ENCODE measurements at regions not wholly inside any gene's neighbourhood (a gene's known extent, or its start where the extent isn't known, plus 50 kb on each side); places are given as distances from the start of the nearest gene placed in this dataset.

- Histone ChIP-seq H3K27ac (no peak overlapping the region), H3K27me3 (no peaks in the 10 kb centered on the region), H3K4me1 (no peaks in the 10 kb centered on the region), H3K9me3 (no peaks in the 10 kb centered on the region), H3K4me3 (no peak overlapping the region), H3K36me3 (no peaks in the 10 kb centered on the region)
- TF ChIP-seq POLR2A (IDR thresholded peaks at IDR 0.05) (no peak), EP300 (IDR thresholded peaks at IDR 0.05; ENCODE audit: low read depth) (no peak), CTCF (IDR thresholded peaks at IDR 0.05) (no peak)
- DNase-seq, result no peak
- WGBS, 2 donors (ENCODE audit: low coverage in 1 of 2), result 53 to 60% methylated on average over 3 of the region's 3 CpGs
- intact Hi-C loops (cut with DNase I; ENCODE audit: low total_unique reads), result no loop called here
- in situ Hi-C loops (cut with MboI; ENCODE audit: low pct_ligation_motif_present in 1 of 4, low pct_unique_long_range_greater_than_20kb in 1 of 4, low sequenced_read_pairs in 3 of 4), result no loop called here
Measured at GRCh38 chr9:79801459-79801858, 229.7 kb downstream of the TLE4 start.

DNA sequence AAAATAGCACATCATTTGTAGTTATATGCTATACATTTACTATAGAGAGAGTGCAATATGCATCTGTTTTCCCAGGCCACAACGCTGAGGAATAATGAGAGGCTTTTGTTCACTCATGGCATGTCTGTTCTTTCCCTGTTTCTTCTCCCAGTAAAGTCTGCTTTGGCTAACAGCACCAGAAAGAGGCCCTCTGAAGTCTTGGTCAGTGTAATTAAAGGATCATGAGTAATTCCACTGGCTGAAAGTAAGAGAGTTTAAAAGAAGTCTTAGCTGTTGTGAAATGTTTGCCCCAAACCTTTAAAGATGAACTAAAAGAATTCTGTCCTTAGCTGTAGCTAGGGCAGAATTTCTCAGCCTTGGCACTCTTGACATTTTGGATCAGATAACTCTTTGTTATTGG, 228.8 kb downstream of the TLE4 start:
- DNase-seq, result no peak
- Histone ChIP-seq H3K4me3 (no peak overlapping the region), H3K36me3 (no peaks in the 10 kb centered on the region), H3K9me3 (no peaks in the 10 kb centered on the region), H3K4me1 (no peaks in the 10 kb centered on the region), H3K27ac (no peak overlapping the region), H3K27me3 (no peaks in the 10 kb centered on the region)
- TF ChIP-seq EP300 (IDR thresholded peaks at IDR 0.05; ENCODE audit: low read depth) (no peak), CTCF (IDR thresholded peaks at IDR 0.05) (no peak), POLR2AphosphoS5 (IDR thresholded peaks at IDR 0.05) (no peak), POLR2A (IDR thresholded peaks at IDR 0.05) (no peak)
- intact Hi-C loops (cut with DNase I; ENCODE audit: low total_unique reads), result no loop called here
- 81 to 88% methylated on average over 1 of the region's 1 CpG for WGBS, 2 donors (ENCODE audit: low coverage in 1 of 2)
- in situ Hi-C loops (cut with MboI; ENCODE audit: low pct_ligation_motif_present in 1 of 4, low pct_unique_long_range_greater_than_20kb in 1 of 4, low sequenced_read_pairs in 3 of 4), result no loop called here

DNA sequence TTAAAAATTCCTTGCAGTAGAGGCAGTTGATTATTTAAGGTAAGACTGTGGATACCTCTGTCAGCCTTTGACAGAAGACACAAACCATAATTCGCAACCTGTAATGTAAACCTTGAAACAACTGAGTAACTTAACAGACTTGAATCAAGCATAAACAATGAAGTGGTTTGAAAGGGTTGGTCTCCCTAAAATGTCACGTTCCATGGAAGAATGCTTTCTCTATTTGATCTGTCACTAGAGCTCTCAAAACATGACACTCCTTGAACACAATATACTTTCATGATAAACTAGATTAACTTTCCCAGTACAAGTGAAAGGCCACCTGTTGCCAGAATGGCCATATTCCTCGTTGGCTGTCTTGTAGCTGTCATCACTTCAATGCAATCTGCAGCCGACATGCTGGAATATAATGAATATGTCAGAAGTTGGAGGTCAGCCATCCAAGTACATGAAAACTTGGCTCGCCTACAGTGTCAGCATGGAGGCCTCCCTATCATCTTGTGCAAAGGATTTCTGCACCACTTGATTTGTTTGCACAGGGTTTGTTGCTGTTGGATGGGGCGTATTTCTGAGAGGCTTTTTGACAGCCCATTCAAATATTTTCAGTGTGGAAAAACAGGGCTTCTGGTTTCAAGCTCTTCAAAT, 228.0 kb downstream of the TLE4 start:
- no peak for TF ChIP-seq EP300 (IDR thresholded peaks at IDR 0.05; ENCODE audit: low read depth)
- TF ChIP-seq CTCF (IDR thresholded peaks at IDR 0.05), result no peak
- no peak for TF ChIP-seq POLR2A (IDR thresholded peaks at IDR 0.05)
- Histone ChIP-seq H3K27ac (no peak overlapping the region), H3K27me3 (no peaks in the 10 kb centered on the region), H3K4me1 (no peaks in the 10 kb centered on the region), H3K9me3 (no peaks in the 10 kb centered on the region), H3K36me3 (no peaks in the 10 kb centered on the region), H3K4me3 (no peak overlapping the region)
- DNase-seq, result no peak
- 25 to 56% methylated on average over 5 to 6 of the region's 6 CpGs for WGBS, 2 donors (ENCODE audit: low coverage in 1 of 2)
- in situ Hi-C loops (cut with MboI; ENCODE audit: low pct_ligation_motif_present in 1 of 4, low pct_unique_long_range_greater_than_20kb in 1 of 4, low sequenced_read_pairs in 3 of 4) (no loop called here), intact Hi-C loops (cut with DNase I; ENCODE audit: low total_unique reads) (no loop called here)

DNA sequence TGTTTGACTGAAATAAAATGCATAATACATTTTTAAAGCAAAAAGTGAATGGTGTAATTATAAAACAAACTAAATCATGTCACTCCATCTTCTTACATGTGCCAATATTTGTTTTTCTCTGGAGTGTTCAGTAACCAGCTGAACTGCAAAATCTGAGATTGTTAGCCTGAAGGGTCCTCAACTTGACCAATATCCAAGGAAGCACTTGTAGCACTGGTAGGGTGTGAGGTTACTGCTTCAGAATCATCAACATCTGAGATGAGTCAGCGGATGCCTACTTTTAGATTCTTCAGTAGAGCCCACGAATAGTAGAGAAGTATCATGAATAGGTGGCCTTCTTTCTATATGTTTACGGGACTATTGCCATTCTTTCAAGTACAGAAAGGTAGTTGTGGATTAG, 226.7 kb downstream of the TLE4 start:
- Histone ChIP-seq H3K27me3 (no peaks in the 10 kb centered on the region), H3K27ac (no peak overlapping the region), H3K4me1 (no peaks in the 10 kb centered on the region), H3K4me3 (no peak overlapping the region), H3K36me3 (no peaks in the 10 kb centered on the region), H3K9me3 (no peaks in the 10 kb centered on the region)
- 90 to 95% methylated on average over 3 of the region's 3 CpGs for whole genome bisulfite sequencing, 2 donors (ENCODE audit: low coverage in 1 of 2)
- in situ Hi-C loops (cut with MboI; ENCODE audit: low pct_ligation_motif_present in 1 of 4, low pct_unique_long_range_greater_than_20kb in 1 of 4, low sequenced_read_pairs in 3 of 4), result no loop called here
- no peak for DNase-seq
- intact Hi-C loops (cut with DNase I; ENCODE audit: low total_unique reads), result no loop called here
- no peak for TF ChIP-seq EP300 (IDR thresholded peaks at IDR 0.05; ENCODE audit: low read depth)
- no peak for TF ChIP-seq POLR2AphosphoS5 (IDR thresholded peaks at IDR 0.05)
- TF ChIP-seq POLR2A (IDR thresholded peaks at IDR 0.05), result no peak
- TF ChIP-seq CTCF (IDR thresholded peaks at IDR 0.05), result no peak

Data from transverse colon (tissue), 4 donors.